A549 (cell line): ENCODE measurements at regions not wholly inside any gene's neighbourhood (a gene's known extent, or its start where the extent isn't known, plus 50 kb on each side); places are given as distances from the start of the nearest gene placed in this dataset.

Experiments
- ATAC-seq, 2 experiments: fragments of 200-7000 bp in 1 of 2; fragments of >200 bp in 1 of 2; cut with Nextera tagmentation in 1 of 2; cut with Tn5 transposase in 1 of 2; 3 replicates each; pipeline versions ENCODE4 v1.8.0 to v1.9.1; 2018 to 2020; ENCODE audit warnings: mild to moderate bottlenecking in 1 of 2, moderate library complexity in 1 of 2
- CTCF ChIA-PET: fragments of 300-600 bp; sonication (Branson Sonifier 250); formaldehyde crosslinking; extraction: SDS; loops from one replicate; lab custom pipeline; 2021; ENCODE audit warnings: antibody characterized with exemption, inconsistent platforms; lab: Yijun Ruan, JAX
- POLR2A ChIA-PET: fragments of 350-600 bp; formaldehyde crosslinking; extraction: SDS; loops from one replicate; lab custom pipeline; 2021; ENCODE audit warnings: antibody characterized with exemption, inconsistent platforms; lab: Yijun Ruan, JAX
- DNase-seq, 2 experiments: peaks; one replicate each; pipeline versions ENCODE4 v3.0.0 to v3.0.0-alpha.2; 2011 to 2016; ENCODE audit warnings: low read depth in 1 of 2, low spot score in 1 of 2
- FAIRE-seq: peaks from 2 replicates; lab custom pipeline; 2011; peaks lifted over from hg19 to GRCh38; lab: Jason Lieb, UNC
- H3K27ac ChIP-seq, 2 experiments: fragments of >200 bp; sonication (Bioruptor Twin); formaldehyde crosslinking; 3 replicates each; pipeline ENCODE4 v1.5.1; 2016 to 2017
- H3K4me1 ChIP-seq: fragments of >200 bp; sonication (Bioruptor Twin); formaldehyde crosslinking; 3 replicates; pipeline ENCODE4 v1.6.1; 2016
- H3K4me2 ChIP-seq: fragments of >200 bp; sonication (Bioruptor Twin); formaldehyde crosslinking; 3 replicates; pipeline ENCODE4 v1.6.1; 2016
- H3K4me3 ChIP-seq: fragments of >200 bp; sonication (Bioruptor Twin); formaldehyde crosslinking; 3 replicates; pipeline ENCODE4 v1.5.1; 2016
- H3K9me3 ChIP-seq: fragments of >200 bp; sonication (Bioruptor Twin); formaldehyde crosslinking; 3 replicates; pipeline ENCODE4 v1.6.1; 2016
- CBX2 ChIP-seq: fragments of 200-600 bp; sonication (generic); IDR thresholded peaks from 2 replicates; pipeline ENCODE4 v1.6.1; 2016; ENCODE audit warnings: low read depth, mild to moderate bottlenecking, borderline replicate concordance
- CEBPB ChIP-seq, 2 experiments: fragments of >200 bp in 1 of 2; sonication (Bioruptor Twin) in 1 of 2; formaldehyde crosslinking in 1 of 2; IDR thresholded peaks; 2 replicates each; pipeline ENCODE4 v1.6.1; 2012 to 2016
- CHD2 ChIP-seq: fragments of 150-350 bp; IDR thresholded peaks from 2 replicates; pipeline ENCODE4 v1.6.1; 2014; ENCODE audit warnings: low read length; ENCODE audit not compliant: partially characterized antibody
- CHD4 ChIP-seq: fragments of 200-600 bp; sonication (generic); IDR thresholded peaks from 2 replicates; pipeline ENCODE4 v1.6.1; 2016; ENCODE audit warnings: antibody characterized with exemption, mild to moderate bottlenecking, borderline replicate concordance
- EHMT2 ChIP-seq: fragments of 200-600 bp; sonication (generic); IDR thresholded peaks from 2 replicates; pipeline ENCODE4 v1.6.1; 2016; ENCODE audit warnings: antibody characterized with exemption, low read depth, mild to moderate bottlenecking, moderate library complexity
- FOSB ChIP-seq: fragments of 250-450 bp; sonication (Bioruptor Pico); IDR thresholded peaks from 2 replicates; pipeline ENCODE4 v1.5.0; 2020; ENCODE audit warnings: mild to moderate bottlenecking, moderate library complexity
- FOXS1 ChIP-seq: fragments of 250-450 bp; sonication (Bioruptor Pico); IDR thresholded peaks from 2 replicates; pipeline ENCODE4 v1.5.0; 2020; ENCODE audit warnings: mild to moderate bottlenecking, moderate library complexity
- GATA3 ChIP-seq: IDR thresholded peaks from 2 replicates; pipeline ENCODE4 v1.6.1; 2012; ENCODE audit warnings: borderline replicate concordance
- HOXB13 ChIP-seq: fragments of 250-450 bp; sonication (Bioruptor Pico); IDR thresholded peaks from 2 replicates; pipeline ENCODE4 v1.5.0; 2020; ENCODE audit warnings: low read depth, mild to moderate bottlenecking, moderate library complexity
- JUN ChIP-seq, 2 experiments: fragments of >200 bp; sonication (Bioruptor Twin); formaldehyde crosslinking; IDR thresholded peaks; 2 replicates in 1 of 2; 3 replicates in 1 of 2; pipeline ENCODE4 v1.6.1; 2016 to 2017
- JUNB ChIP-seq: fragments of >200 bp; sonication (Bioruptor Twin); formaldehyde crosslinking; IDR thresholded peaks from 2 replicates; pipeline ENCODE4 v1.6.1; 2016
- KDM5A ChIP-seq: fragments of 200-600 bp; sonication (generic); IDR thresholded peaks from 2 replicates; pipeline ENCODE4 v1.6.1; 2016; ENCODE audit warnings: antibody characterized with exemption, mild to moderate bottlenecking
- MYC ChIP-seq: IDR thresholded peaks from 2 replicates; pipeline ENCODE4 v1.6.1; 2012; ENCODE audit warnings: mild to moderate bottlenecking, inconsistent platforms, low read length, improper control_type of control experiment, borderline replicate concordance
- NFE2L2 ChIP-seq: fragments of 150-350 bp; conservative IDR thresholded peaks from 2 replicates; pipeline ENCODE4 v1.6.1; 2014; ENCODE audit warnings: low read length
- NPAS2 ChIP-seq: fragments of 250-450 bp; sonication (Bioruptor Pico); IDR thresholded peaks from 2 replicates; pipeline ENCODE4 v1.8.0; 2022; ENCODE audit warnings: mild to moderate bottlenecking, moderate library complexity, borderline replicate concordance
- NR3C1 ChIP-seq: fragments of >200 bp; sonication (Bioruptor Twin); formaldehyde crosslinking; IDR thresholded peaks from 3 replicates; pipeline ENCODE4 v1.6.1; 2017
- PHF8 ChIP-seq: fragments of 200-600 bp; sonication (generic); IDR thresholded peaks from 2 replicates; pipeline ENCODE4 v1.6.1; 2016; ENCODE audit warnings: low read depth, mild to moderate bottlenecking, antibody characterized with exemption, moderate library complexity, borderline replicate concordance
- POLR2A ChIP-seq: IDR thresholded peaks from 2 replicates; pipeline ENCODE4 v1.6.1; 2012; ENCODE audit warnings: mild to moderate bottlenecking, low read length
- RAD21 ChIP-seq, 2 experiments: fragments of >200 bp in 1 of 2; sonication (Bioruptor Twin) in 1 of 2; formaldehyde crosslinking in 1 of 2; IDR thresholded peaks in 1 of 2; conservative IDR thresholded peaks in 1 of 2; 2 replicates in 1 of 2; 3 replicates in 1 of 2; pipeline ENCODE4 v1.6.1; 2012 to 2018; ENCODE audit warnings: inconsistent platforms in 1 of 2
- RARB ChIP-seq: fragments of 250-450 bp; sonication (Bioruptor Pico); IDR thresholded peaks from 2 replicates; pipeline ENCODE4 v1.8.0; 2021; ENCODE audit warnings: mild to moderate bottlenecking, moderate library complexity
- RNF2 ChIP-seq: fragments of 200-600 bp; sonication (generic); IDR thresholded peaks from 2 replicates; pipeline ENCODE4 v1.6.1; 2016; ENCODE audit warnings: low read depth, mild to moderate bottlenecking, antibody characterized with exemption, moderate library complexity, borderline replicate concordance
- SMC3 ChIP-seq: fragments of >200 bp; sonication (Bioruptor Twin); formaldehyde crosslinking; IDR thresholded peaks from 3 replicates; pipeline ENCODE4 v1.6.1; 2018; ENCODE audit warnings: inconsistent platforms
- SREBF2 ChIP-seq: fragments of 450-650 bp; IDR thresholded peaks from 2 replicates; pipeline ENCODE4 v1.6.1; 2014; ENCODE audit warnings: mild to moderate bottlenecking, moderate library complexity
- TFCP2L1 ChIP-seq: fragments of 250-450 bp; sonication (Bioruptor Pico); IDR thresholded peaks from 2 replicates; pipeline ENCODE4 v1.5.0; 2021; ENCODE audit warnings: mild to moderate bottlenecking
- TP53 ChIP-seq: fragments of 250-450 bp; sonication (Bioruptor Pico); IDR thresholded peaks from 2 replicates; pipeline ENCODE4 v1.5.0; 2021; ENCODE audit warnings: mild to moderate bottlenecking, moderate library complexity
- ZFP36 ChIP-seq: fragments of 450-650 bp; IDR thresholded peaks from 2 replicates; pipeline ENCODE4 v1.6.1; 2014; ENCODE audit warnings: borderline replicate concordance; ENCODE audit not compliant: partially characterized antibody
- ZSCAN20 ChIP-seq: fragments of 250-450 bp; sonication (Bioruptor Pico); IDR thresholded peaks from 2 replicates; pipeline ENCODE4 v1.8.0; 2022; ENCODE audit warnings: mild to moderate bottlenecking, moderate library complexity
- whole genome bisulfite sequencing: methylation state at CpG from one replicate; pipeline ENCODE4 v1.1.6; 2017; ENCODE audit errors: missing lambda C conversion rate; 5-methylcytosine and 5-hydroxymethylcytosine counted together
- TF ChIP-seq, protein P1 (sequence below): fragments of >200 bp; sonication (Bioruptor Twin); formaldehyde crosslinking; IDR thresholded peaks from 3 replicates; pipeline ENCODE4 v1.5.1; 2016
- TF ChIP-seq, protein P2 (sequence below): IDR thresholded peaks from 2 replicates; pipeline ENCODE4 v1.6.1; 2012

GRCh38 chr13:84500016-84500415 lies 617.7 kb upstream of the SLITRK1 start:
- WGBS: 0% methylated on average over 1 of the region's 1 CpG
- Histone ChIP-seq H3K4me3 (no peak overlapping the region), H3K9me3 (no peaks in the 10 kb centered on the region), H3K4me2 (no peak overlapping the region), H3K4me1 (no peaks in the 10 kb centered on the region), H3K27ac (no peak overlapping the region)
- TF ChIP-seq GATA3 (no peak), ZSCAN20 (no peak), TFCP2L1 (no peak), SMC3 (no peak), JUN (IDR thresholded peaks at IDR 0.05) (no peak), NPAS2 (no peak), RARB (CRISPR knock-in tag) (no peak), POLR2A (no peak), HOXB13 (no peak), NFE2L2 (no peak), EHMT2 (no peak), PHF8 (no peak), RAD21 (conservative IDR thresholded peaks at IDR 0.05 in 1 of 2, IDR thresholded peaks at IDR 0.05 in 1 of 2) (no peak), FOXS1 (CRISPR knock-in tag) (no peak), KDM5A (no peak)
- TF ChIP-seq, protein P1, sequence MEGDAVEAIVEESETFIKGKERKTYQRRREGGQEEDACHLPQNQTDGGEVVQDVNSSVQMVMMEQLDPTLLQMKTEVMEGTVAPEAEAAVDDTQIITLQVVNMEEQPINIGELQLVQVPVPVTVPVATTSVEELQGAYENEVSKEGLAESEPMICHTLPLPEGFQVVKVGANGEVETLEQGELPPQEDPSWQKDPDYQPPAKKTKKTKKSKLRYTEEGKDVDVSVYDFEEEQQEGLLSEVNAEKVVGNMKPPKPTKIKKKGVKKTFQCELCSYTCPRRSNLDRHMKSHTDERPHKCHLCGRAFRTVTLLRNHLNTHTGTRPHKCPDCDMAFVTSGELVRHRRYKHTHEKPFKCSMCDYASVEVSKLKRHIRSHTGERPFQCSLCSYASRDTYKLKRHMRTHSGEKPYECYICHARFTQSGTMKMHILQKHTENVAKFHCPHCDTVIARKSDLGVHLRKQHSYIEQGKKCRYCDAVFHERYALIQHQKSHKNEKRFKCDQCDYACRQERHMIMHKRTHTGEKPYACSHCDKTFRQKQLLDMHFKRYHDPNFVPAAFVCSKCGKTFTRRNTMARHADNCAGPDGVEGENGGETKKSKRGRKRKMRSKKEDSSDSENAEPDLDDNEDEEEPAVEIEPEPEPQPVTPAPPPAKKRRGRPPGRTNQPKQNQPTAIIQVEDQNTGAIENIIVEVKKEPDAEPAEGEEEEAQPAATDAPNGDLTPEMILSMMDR: no peak
- CTCF ChIA-PET: no interaction called here
- ATAC-seq (no peak), DNase-seq (no peak), FAIRE-seq (no peak)
- POLR2A ChIA-PET: no interaction called here

DNA sequence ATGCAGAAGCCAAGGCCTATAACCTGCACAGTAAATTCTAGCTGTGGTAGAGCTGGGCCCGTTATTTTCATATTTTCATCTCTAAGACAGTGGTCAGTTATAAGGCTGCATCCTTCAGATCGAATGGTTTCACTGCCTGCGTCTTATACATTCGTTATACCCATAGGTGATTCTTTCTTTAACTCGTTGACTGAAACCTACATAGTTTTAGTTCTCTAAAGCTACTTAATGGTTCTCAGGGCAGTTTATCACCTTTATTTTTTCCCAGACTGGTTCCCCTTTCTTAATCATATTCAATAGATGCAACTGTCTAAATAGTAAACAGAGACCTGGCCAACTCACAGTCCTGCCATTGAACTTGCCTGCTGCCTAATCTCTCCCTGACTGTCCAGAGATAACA lies 615.3 kb upstream of the SLITRK1 start:
- ChIA-PET CTCF (no interaction called here), POLR2A (no interaction called here)
- ATAC-seq (no peak), FAIRE-seq (no peak), DNase-seq (no peak)
- 30% methylated on average over 5 of the region's 5 CpGs for WGBS
- TF ChIP-seq FOXS1 (CRISPR knock-in tag) (no peak), JUNB (no peak), NR3C1 (no peak), JUN (IDR thresholded peaks at IDR 0.05) (no peak), SREBF2 (no peak), CHD4 (no peak), CHD2 (no peak), ZFP36 (no peak), TP53 (no peak)
- TF ChIP-seq, protein P2, sequence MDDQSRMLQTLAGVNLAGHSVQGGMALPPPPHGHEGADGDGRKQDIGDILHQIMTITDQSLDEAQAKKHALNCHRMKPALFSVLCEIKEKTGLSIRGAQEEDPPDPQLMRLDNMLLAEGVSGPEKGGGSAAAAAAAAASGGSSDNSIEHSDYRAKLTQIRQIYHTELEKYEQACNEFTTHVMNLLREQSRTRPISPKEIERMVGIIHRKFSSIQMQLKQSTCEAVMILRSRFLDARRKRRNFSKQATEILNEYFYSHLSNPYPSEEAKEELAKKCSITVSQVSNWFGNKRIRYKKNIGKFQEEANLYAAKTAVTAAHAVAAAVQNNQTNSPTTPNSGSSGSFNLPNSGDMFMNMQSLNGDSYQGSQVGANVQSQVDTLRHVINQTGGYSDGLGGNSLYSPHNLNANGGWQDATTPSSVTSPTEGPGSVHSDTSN: no peak
- no peak overlapping the region for H3K4me3 ChIP-seq
- H3K27ac ChIP-seq: no peak overlapping the region
- no peaks in the 10 kb centered on the region for H3K9me3 ChIP-seq
- no peak overlapping the region for H3K4me2 ChIP-seq
- no peaks in the 10 kb centered on the region for H3K4me1 ChIP-seq

DNA sequence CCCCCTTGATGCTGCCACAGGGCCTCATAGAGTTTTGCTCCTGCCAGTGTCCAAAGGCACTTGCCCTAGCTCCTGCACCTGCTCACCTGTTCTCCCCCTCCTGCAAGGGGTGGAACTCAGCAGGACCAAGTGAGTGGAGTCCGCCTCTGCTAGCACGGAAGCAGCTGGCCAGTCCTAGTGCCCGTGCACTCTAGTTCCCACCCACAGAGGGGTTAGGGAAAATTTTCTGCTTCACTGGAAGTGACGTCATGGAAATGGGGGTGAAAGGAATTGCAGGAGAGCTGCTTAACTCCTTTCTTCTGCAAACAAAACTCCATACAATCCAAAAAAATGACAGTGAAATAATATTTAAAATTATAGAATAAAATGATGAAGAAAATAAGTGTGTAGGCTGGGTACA lies 609.7 kb upstream of the SLITRK1 start:
- Histone ChIP-seq H3K27ac (no peak overlapping the region), H3K9me3 (no peaks in the 10 kb centered on the region), H3K4me1 (no peaks in the 10 kb centered on the region), H3K4me2 (no peak overlapping the region), H3K4me3 (no peak overlapping the region)
- DNase-seq: no peak
- no peak for ATAC-seq
- 19% methylated on average over 3 of the region's 4 CpGs for WGBS
- FAIRE-seq: no peak
- TF ChIP-seq RNF2 (no peak), CBX2 (no peak), POLR2A (no peak), EHMT2 (no peak), MYC (no peak), FOSB (no peak), CEBPB (IDR thresholded peaks at IDR 0.05) (no peak)
- CTCF ChIA-PET: no interaction called here
- POLR2A ChIA-PET: no interaction called here
